Activated CD8-positive, alpha-beta memory T cell treated with anti-CD3 and anti-CD28 coated beads, Interleukin-2, amount 10 ng/mL, durations not matched to agents 7 days and 5 days (primary cell): ENCODE measurements at regions not wholly inside any gene's neighbourhood (a gene's known extent, or its start where the extent isn't known, plus 50 kb on each side); places are given as distances from the start of the nearest gene placed in this dataset.

ENCODE experiments used
- ATAC-seq: fragments of 150-1000 bp; cut with Tn5 transposase; one replicate; pipeline ENCODE4 v1.10.0; 2021; ENCODE audit warnings: moderate library complexity
- CTCF ChIA-PET: fragments of 350-600 bp; sonication (Branson Sonifier 250); formaldehyde crosslinking; loops from one replicate; lab custom pipeline; 2021; ENCODE audit warnings: antibody characterized with exemption; lab: Charles Lee
- DNase-seq: peaks from one replicate; pipeline ENCODE4 v3.0.0-alpha.2; 2020
- H3K27ac Mint-ChIP-seq: one replicate; pipeline ENCODE4 v1.8.0; 2021; ENCODE audit warnings: mild to moderate bottlenecking, mixed read lengths
- H3K27me3 Mint-ChIP-seq: one replicate; pipeline ENCODE4 v1.8.0; 2021; ENCODE audit warnings: mixed read lengths
- H3K36me3 Mint-ChIP-seq: one replicate; pipeline ENCODE4 v1.8.0; 2021; ENCODE audit warnings: mild to moderate bottlenecking, mixed read lengths
- H3K4me1 Mint-ChIP-seq: one replicate; pipeline ENCODE4 v1.8.0; 2021; ENCODE audit warnings: mixed read lengths
- H3K4me3 Mint-ChIP-seq: one replicate; pipeline ENCODE4 v1.8.0; 2021; ENCODE audit warnings: mild to moderate bottlenecking, moderate library complexity, mixed read lengths
- H3K9me3 Mint-ChIP-seq: one replicate; pipeline ENCODE4 v1.8.0; 2022; ENCODE audit warnings: low read depth, mixed read lengths

DNA sequence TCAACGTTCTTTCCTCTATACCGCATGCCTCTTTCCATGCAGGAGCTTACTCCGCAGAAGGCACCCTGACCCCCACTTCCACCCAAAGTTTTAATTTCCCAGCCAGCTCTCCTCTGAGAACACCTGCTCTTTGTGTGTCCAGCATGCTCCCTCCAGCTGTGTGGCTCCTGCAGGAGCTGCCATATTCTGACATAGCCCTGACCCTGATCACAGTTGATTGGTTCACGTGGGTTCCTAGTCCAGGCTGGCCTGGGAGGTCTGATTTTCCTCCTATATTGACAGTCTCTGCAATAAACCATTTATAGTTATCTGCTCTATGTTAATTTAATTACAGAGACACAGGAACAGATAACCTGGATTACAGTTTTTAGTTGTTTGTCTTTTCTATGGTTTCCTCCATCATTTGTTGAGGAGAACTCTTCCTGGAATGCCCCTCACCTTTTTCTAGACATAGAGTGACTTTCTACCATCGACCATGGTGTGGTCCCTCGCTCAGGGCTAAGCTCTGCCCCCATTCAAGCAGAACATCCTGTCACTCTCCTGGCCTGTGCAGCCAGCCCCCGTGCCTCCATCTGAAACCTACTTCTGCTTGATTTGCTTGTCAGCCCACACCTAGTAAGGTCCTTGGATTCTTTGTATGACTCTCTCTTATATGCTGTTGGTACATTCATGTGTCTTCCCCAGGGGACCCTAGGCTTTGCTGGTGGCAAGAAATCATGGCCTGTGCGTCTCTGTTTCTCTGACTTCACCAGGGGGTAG lies 231.5 kb downstream of the LPIN1 start:
- ATAC-seq, result no peak
- peaks cover 11% of the 10 kb centered on the region for H3K9me3 Mint-ChIP-seq

GRCh38 chr2:11980809-11981208 lies 234.4 kb downstream of the LPIN1 start:
- CTCF ChIA-PET, result no interaction called here

More for the DNA sequence above, 231.5 kb downstream of the LPIN1 start:
- Mint-ChIP-seq H3K27me3 (peaks cover 3% of the 10 kb centered on the region), H3K36me3 (peaks cover 4% of the 10 kb centered on the region), H3K4me3 (no peak overlapping the region), H3K27ac (no peak overlapping the region), H3K4me1 (no peaks in the 10 kb centered on the region)
- CTCF ChIA-PET, result no interaction called here
- no peak for DNase-seq

GRCh38 chr2:11983401-11983800 lies 237.0 kb downstream of the LPIN1 start:
- no peak overlapping the region for H3K27ac Mint-ChIP-seq
- no peaks in the 10 kb centered on the region for H3K4me1 Mint-ChIP-seq
- CTCF ChIA-PET, result no interaction called here
- H3K9me3 Mint-ChIP-seq, result no peaks in the 10 kb centered on the region
- H3K4me3 Mint-ChIP-seq, result no peak overlapping the region
- DNase-seq, result no peak
- peaks cover 18% of the 10 kb centered on the region for H3K27me3 Mint-ChIP-seq
- H3K36me3 Mint-ChIP-seq, result no peaks in the 10 kb centered on the region
- ATAC-seq, result no peak

More at GRCh38 chr2:11980809-11981208, 234.4 kb downstream of the LPIN1 start:
- Mint-ChIP-seq H3K36me3 (no peaks in the 10 kb centered on the region), H3K4me3 (no peak overlapping the region), H3K27me3 (peaks cover 3% of the 10 kb centered on the region), H3K27ac (no peak overlapping the region), H3K9me3 (peaks cover 5% of the 10 kb centered on the region), H3K4me1 (no peaks in the 10 kb centered on the region)
- ATAC-seq (no peak), DNase-seq (no peak)

GRCh38 chr2:11983870-11984269 lies 237.4 kb downstream of the LPIN1 start:
- Mint-ChIP-seq H3K9me3 (no peaks in the 10 kb centered on the region), H3K27ac (no peak overlapping the region)
- no peak for ATAC-seq

DNA sequence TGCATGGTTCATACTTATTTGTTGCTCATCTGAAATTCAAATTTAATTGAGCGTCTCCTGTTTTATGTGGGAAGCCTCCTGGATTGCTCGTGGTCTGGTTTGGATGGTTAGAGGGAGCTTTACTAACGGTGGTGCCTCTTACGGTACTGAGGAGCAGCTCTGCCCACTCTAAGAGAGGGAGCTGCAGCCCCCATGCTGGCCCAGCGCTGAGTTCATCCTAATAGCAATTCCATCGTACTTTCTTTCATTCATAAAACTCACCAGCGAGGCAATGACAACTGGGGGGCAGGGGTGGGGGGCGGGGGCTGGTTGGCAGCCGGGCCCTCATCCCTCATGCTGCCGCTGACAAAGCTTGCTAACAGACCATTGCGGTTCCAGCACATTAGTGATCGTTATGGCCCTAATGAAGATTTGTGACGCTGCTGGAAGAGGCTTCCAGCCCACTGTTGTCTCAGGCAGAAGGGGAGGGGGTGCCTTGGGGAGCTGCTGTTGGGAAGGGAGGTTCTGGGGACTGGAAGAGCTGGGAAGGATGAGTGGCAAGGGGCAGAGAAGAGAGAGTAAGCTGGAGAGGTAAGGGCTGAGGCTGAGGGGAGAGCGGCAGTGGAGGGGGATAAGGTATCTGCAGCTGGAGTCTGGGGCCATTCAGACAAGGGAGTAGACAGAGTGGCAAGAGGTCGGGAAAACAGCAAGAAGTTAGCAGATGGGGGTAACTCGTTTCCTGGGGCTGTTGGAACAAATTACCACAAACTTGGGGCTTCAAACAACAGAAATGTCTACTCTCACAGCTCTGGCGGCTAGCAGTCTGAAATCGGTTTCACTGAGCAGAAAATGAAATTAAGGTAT lies 238.1 kb downstream of the LPIN1 start:
- CTCF ChIA-PET, result no interaction called here
- H3K9me3 Mint-ChIP-seq, result no peaks in the 10 kb centered on the region
- H3K36me3 Mint-ChIP-seq, result no peaks in the 10 kb centered on the region
- no peak overlapping the region for H3K27ac Mint-ChIP-seq
- DNase-seq (no peak), ATAC-seq (no peak)
- H3K4me1 Mint-ChIP-seq, result no peaks in the 10 kb centered on the region
- H3K4me3 Mint-ChIP-seq, result no peak overlapping the region
- peaks cover 26% of the 10 kb centered on the region for H3K27me3 Mint-ChIP-seq

More at GRCh38 chr2:11983870-11984269, 237.4 kb downstream of the LPIN1 start:
- Mint-ChIP-seq H3K4me1 (no peaks in the 10 kb centered on the region), H3K4me3 (no peak overlapping the region), H3K27me3 (peaks cover 21% of the 10 kb centered on the region), H3K36me3 (no peaks in the 10 kb centered on the region)
- no peak for DNase-seq
- CTCF ChIA-PET, result no interaction called here

- Mint-ChIP-seq H3K4me3 (no peak overlapping the region), H3K27ac (no peak overlapping the region), H3K4me1 (no peaks in the 10 kb centered on the region), H3K9me3 (no peaks in the 10 kb centered on the region), H3K27me3 (peaks cover 26% of the 10 kb centered on the region), H3K36me3 (no peaks in the 10 kb centered on the region)
- ATAC-seq, result no peak
- no peak for DNase-seq
- CTCF ChIA-PET, result no interaction called here
These were observed 239.6 kb downstream of the LPIN1 start for GRCh38 chr2:11985817-11986566.

GRCh38 chr2:11987151-11987550 lies 240.7 kb downstream of the LPIN1 start:
- DNase-seq, result no peak
- H3K36me3 Mint-ChIP-seq, result no peaks in the 10 kb centered on the region
- H3K9me3 Mint-ChIP-seq, result no peaks in the 10 kb centered on the region
- no peaks in the 10 kb centered on the region for H3K4me1 Mint-ChIP-seq
- no peak overlapping the region for H3K27ac Mint-ChIP-seq
- H3K27me3 Mint-ChIP-seq, result peaks cover 31% of the 10 kb centered on the region
- no peak overlapping the region for H3K4me3 Mint-ChIP-seq
- no peak for ATAC-seq
- CTCF ChIA-PET, result no interaction called here

DNA sequence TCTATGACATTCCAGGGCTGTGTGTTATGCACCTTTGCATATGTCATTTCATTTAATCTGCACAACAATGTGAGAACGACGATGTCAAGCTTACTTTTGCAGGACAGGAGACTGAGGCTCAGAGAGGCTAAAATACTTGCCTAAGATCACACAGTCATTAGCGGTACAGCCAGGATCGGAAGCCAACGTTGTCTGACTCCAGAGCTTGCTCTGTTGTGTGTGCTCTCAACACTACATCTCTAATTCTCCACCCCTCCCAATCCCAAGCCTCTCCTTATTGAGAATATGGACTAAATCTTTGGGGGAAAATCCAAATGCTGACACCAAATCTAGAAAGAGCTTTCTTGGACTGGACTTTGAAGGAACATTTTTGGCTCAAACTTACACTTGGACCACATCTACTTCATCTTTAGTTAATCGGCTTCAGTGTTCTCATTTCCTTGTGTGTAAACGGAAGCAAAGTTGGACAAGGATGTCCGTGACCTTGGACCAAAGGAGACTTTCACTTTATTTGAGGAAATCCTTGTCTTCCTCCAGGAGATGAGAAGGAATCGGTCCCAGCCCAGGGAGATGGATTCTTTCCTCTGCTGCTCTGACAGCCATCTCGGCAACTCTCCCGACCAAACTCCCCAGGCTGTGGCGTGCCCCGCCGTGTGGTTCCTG lies 242.4 kb downstream of the LPIN1 start:
- ATAC-seq (no peak), DNase-seq (no peak)
- H3K27ac Mint-ChIP-seq, result no peak overlapping the region
- H3K27me3 Mint-ChIP-seq, result peaks cover 41% of the 10 kb centered on the region
- no peaks in the 10 kb centered on the region for H3K36me3 Mint-ChIP-seq
- no peaks in the 10 kb centered on the region for H3K4me1 Mint-ChIP-seq
- CTCF ChIA-PET, result no interaction called here
- no peak overlapping the region for H3K4me3 Mint-ChIP-seq
- no peaks in the 10 kb centered on the region for H3K9me3 Mint-ChIP-seq

- DNase-seq (no peak), ATAC-seq (no peak)
- Mint-ChIP-seq H3K4me3 (no peak overlapping the region), H3K36me3 (no peaks in the 10 kb centered on the region), H3K27me3 (peaks cover 43% of the 10 kb centered on the region), H3K27ac (no peak overlapping the region), H3K4me1 (no peaks in the 10 kb centered on the region), H3K9me3 (peaks cover under 1% of the 10 kb centered on the region)
- CTCF ChIA-PET, result no interaction called here
These were observed 242.9 kb downstream of the LPIN1 start for GRCh38 chr2:11989354-11989703.

DNA sequence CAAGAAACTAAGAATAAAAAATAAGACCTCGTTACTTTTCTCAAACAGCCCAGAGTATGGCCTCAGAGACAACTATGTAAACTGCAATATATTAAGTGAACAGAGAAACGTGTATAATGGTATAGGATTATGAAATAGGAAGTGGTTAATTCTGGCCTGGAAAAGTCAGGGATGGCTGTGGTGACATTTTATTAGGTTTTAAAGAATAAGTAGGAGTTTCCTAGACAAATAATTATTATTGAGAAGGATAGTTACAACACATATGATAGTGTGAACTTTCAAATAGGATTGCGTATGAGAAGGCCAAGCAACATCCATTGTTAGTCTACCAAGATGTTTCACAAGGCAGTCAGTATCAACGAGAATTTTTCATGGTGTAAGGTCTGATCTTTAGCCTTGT lies 244.1 kb downstream of the LPIN1 start:
- no peak for ATAC-seq
- no peak for DNase-seq
- peaks cover 3% of the 10 kb centered on the region for H3K9me3 Mint-ChIP-seq
- no peaks in the 10 kb centered on the region for H3K4me1 Mint-ChIP-seq
- no peak overlapping the region for H3K4me3 Mint-ChIP-seq
- no peak overlapping the region for H3K27ac Mint-ChIP-seq
- CTCF ChIA-PET, result interaction anchor here (0.6 kb wide), 1 partner anchor 1061 kb away, joined by 4 read pairs; no protein-coding TSS in a partner anchor
- H3K36me3 Mint-ChIP-seq, result no peaks in the 10 kb centered on the region
- H3K27me3 Mint-ChIP-seq, result peaks cover 48% of the 10 kb centered on the region

DNA sequence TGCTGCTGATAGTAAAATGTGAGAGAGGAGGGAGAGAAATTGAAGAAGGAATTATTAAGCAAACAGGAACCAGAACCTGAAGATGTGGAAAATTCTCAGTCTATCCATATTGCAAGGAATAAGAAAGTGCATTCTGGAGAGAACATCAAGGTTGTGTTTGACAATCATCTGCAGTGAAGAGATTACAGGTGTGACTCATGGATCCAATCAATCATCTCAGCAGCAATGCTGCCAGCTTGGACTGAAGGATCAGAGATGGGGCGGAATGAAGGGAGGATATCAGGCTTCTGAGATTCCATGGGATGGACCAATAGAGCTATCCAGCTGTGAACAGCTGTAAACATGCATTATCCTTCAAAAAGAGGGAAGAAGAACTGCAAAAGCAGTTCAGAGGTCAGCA lies 247.3 kb downstream of the LPIN1 start:
- Mint-ChIP-seq H3K4me1 (no peaks in the 10 kb centered on the region), H3K9me3 (peaks cover 3% of the 10 kb centered on the region), H3K27me3 (peaks cover 44% of the 10 kb centered on the region), H3K27ac (no peak overlapping the region), H3K4me3 (no peak overlapping the region), H3K36me3 (no peaks in the 10 kb centered on the region)
- no peak for ATAC-seq
- DNase-seq, result no peak
- CTCF ChIA-PET, result no interaction called here

DNA sequence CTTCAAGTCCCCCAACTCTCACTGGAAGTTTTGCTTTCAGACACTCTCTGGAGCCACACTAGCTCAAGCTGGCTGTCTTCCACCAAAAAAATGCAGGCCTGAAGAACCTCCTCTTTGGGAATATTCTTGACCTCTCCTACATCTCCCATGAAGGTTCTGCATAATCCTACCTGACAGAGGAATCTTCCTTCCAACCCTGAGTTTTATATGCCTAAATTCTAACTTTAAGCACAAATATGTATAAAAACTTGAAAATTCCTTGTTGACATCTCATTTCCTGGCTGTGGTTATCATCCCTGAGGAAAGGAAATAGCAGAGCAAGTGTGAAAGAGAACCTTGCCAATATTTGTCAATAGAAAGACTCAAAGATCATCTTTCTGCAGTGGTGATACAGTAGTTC lies 249.0 kb downstream of the LPIN1 start:
- Mint-ChIP-seq H3K9me3 (peaks cover 3% of the 10 kb centered on the region), H3K4me3 (no peak overlapping the region), H3K27me3 (peaks cover 52% of the 10 kb centered on the region), H3K4me1 (no peaks in the 10 kb centered on the region), H3K36me3 (no peaks in the 10 kb centered on the region), H3K27ac (no peak overlapping the region)
- DNase-seq (no peak), ATAC-seq (no peak)
- CTCF ChIA-PET, result no interaction called here

DNA sequence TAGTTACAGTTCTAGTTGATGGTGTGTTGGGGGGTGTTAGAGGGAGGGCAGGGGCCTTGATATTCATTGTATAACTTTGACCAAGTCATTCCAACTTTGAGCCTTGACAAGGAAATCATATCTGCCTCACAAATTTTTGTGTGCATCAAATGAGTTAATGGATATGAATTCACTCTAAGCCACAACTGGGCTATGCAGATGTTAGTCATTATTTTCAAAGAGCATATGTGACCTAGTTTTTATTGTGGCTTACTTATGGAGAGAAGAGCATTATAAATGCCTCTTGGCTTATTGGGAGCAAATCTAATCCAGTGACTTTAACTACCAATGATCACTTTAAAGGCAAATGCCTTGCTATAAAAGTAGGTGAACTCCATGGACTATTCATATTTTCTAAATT lies 250.2 kb downstream of the LPIN1 start:
- peaks cover 3% of the 10 kb centered on the region for H3K9me3 Mint-ChIP-seq
- H3K27me3 Mint-ChIP-seq, result peaks cover 64% of the 10 kb centered on the region
- no peak overlapping the region for H3K4me3 Mint-ChIP-seq
- ATAC-seq, result no peak
- no peak for DNase-seq
- CTCF ChIA-PET, result no interaction called here
- no peaks in the 10 kb centered on the region for H3K36me3 Mint-ChIP-seq
- no peaks in the 10 kb centered on the region for H3K4me1 Mint-ChIP-seq
- no peak overlapping the region for H3K27ac Mint-ChIP-seq
